H9 (cell line): ENCODE measurements at regions not wholly inside any gene's neighbourhood (a gene's known extent, or its start where the extent isn't known, plus 50 kb on each side); places are given as distances from the start of the nearest gene placed in this dataset.

ENCODE experiments used
- DNase-seq: peaks from one replicate; pipeline ENCODE4 v3.0.0-alpha.2; 2017
- H2AFZ ChIP-seq: one replicate; pipeline ENCODE4 v1.6.1; 2013; ENCODE audit warnings: mild to moderate bottlenecking, low read length, control low read depth, moderate library complexity
- H2AK5ac ChIP-seq: 2 replicates; pipeline ENCODE4 v1.6.1; 2013; ENCODE audit warnings: low read length, control low read depth, mixed read lengths; ENCODE audit not compliant: insufficient read length
- H2BK120ac ChIP-seq: one replicate; pipeline ENCODE4 v1.6.1; 2013; ENCODE audit warnings: low read depth, mild to moderate bottlenecking, low read length, control low read depth, inconsistent platforms; ENCODE audit not compliant: poor library complexity, severe bottlenecking
- H2BK12ac ChIP-seq: 2 replicates; pipeline ENCODE4 v1.6.1; 2013; ENCODE audit warnings: low read length, control low read depth, mixed read lengths, low read depth; ENCODE audit not compliant: insufficient read length
- H2BK15ac ChIP-seq: 2 replicates; pipeline ENCODE4 v1.6.1; 2013; ENCODE audit warnings: low read depth, low read length, control low read depth
- H2BK20ac ChIP-seq: one replicate; pipeline ENCODE4 v1.6.1; 2013; ENCODE audit warnings: low read depth, mild to moderate bottlenecking, low read length, control low read depth, inconsistent platforms; ENCODE audit not compliant: poor library complexity, severe bottlenecking
- H2BK5ac ChIP-seq: 2 replicates; pipeline ENCODE4 v1.6.1; 2013; ENCODE audit warnings: low read length, control low read depth, mixed read lengths; ENCODE audit not compliant: insufficient read length
- H3K14ac ChIP-seq: 2 replicates; pipeline ENCODE4 v1.6.1; 2013; ENCODE audit warnings: low read length, control low read depth; ENCODE audit not compliant: insufficient read depth
- H3K18ac ChIP-seq: 2 replicates; pipeline ENCODE4 v1.6.1; 2013; ENCODE audit warnings: low read depth, mild to moderate bottlenecking, mixed read lengths, low read length, control low read depth; ENCODE audit not compliant: insufficient read length
- H3K23ac ChIP-seq: 2 replicates; pipeline ENCODE4 v1.6.1; 2013; ENCODE audit warnings: low read length, control low read depth, mixed read lengths, low read depth; ENCODE audit not compliant: insufficient read length
- H3K23me2 ChIP-seq: 2 replicates; pipeline ENCODE4 v1.6.1; 2013; ENCODE audit warnings: low read depth, mild to moderate bottlenecking, mixed read lengths, low read length, control low read depth; ENCODE audit not compliant: insufficient read length, poor library complexity, severe bottlenecking
- H3K27ac ChIP-seq: 2 replicates; pipeline ENCODE4 v1.5.1; 2013; ENCODE audit warnings: low read length, control low read depth, mixed read lengths, low read depth; ENCODE audit not compliant: insufficient read length
- H3K27me3 ChIP-seq: 2 replicates; pipeline ENCODE4 v1.6.1; 2013; ENCODE audit warnings: low read length, control low read depth, inconsistent platforms; ENCODE audit not compliant: insufficient read depth
- H3K4ac ChIP-seq: 2 replicates; pipeline ENCODE4 v1.6.1; 2013; ENCODE audit warnings: low read depth, mild to moderate bottlenecking, control low read depth, inconsistent platforms, low read length, moderate library complexity
- H3K4me1 ChIP-seq: 2 replicates; pipeline ENCODE4 v1.6.1; 2013; ENCODE audit warnings: low read length, control low read depth, inconsistent platforms; ENCODE audit not compliant: insufficient read depth
- H3K4me2 ChIP-seq: 2 replicates; pipeline ENCODE4 v1.6.1; 2013; ENCODE audit warnings: low read length, control low read depth, mixed read lengths; ENCODE audit not compliant: insufficient read length, insufficient read depth
- H3K56ac ChIP-seq: 2 replicates; pipeline ENCODE4 v1.6.1; 2013; ENCODE audit warnings: low read depth, mild to moderate bottlenecking, mixed read lengths, low read length, control low read depth; ENCODE audit not compliant: insufficient read length
- H3K79me1 ChIP-seq: 2 replicates; pipeline ENCODE4 v1.6.1; 2013; ENCODE audit warnings: low read depth, mild to moderate bottlenecking, moderate library complexity, low read length, control low read depth, inconsistent platforms; ENCODE audit not compliant: insufficient read depth, poor library complexity, severe bottlenecking
- H3K79me2 ChIP-seq: 2 replicates; pipeline ENCODE4 v1.6.1; 2013; ENCODE audit warnings: low read length, control low read depth, inconsistent platforms; ENCODE audit not compliant: insufficient read depth
- H3K9ac ChIP-seq: 2 replicates; pipeline ENCODE4 v1.6.1; 2013; ENCODE audit warnings: low read length, control low read depth, mixed read lengths; ENCODE audit not compliant: insufficient read length; ENCODE audit errors: extremely low read depth
- H3K9me3 ChIP-seq: one replicate; pipeline ENCODE4 v1.6.1; 2013; ENCODE audit warnings: low read depth, low read length, inconsistent platforms; ENCODE audit not compliant: control insufficient read depth
- H3T11ph ChIP-seq: one replicate; pipeline ENCODE4 v1.6.1; 2013; ENCODE audit warnings: mild to moderate bottlenecking, low read length, control low read depth, inconsistent platforms
- H4K20me1 ChIP-seq: one replicate; pipeline ENCODE4 v1.6.1; 2013; ENCODE audit not compliant: control insufficient read depth, insufficient read length, insufficient read depth
- H4K5ac ChIP-seq: 2 replicates; pipeline ENCODE4 v1.6.1; 2013; ENCODE audit warnings: low read depth, mild to moderate bottlenecking, mixed read lengths, low read length, control low read depth; ENCODE audit not compliant: insufficient read length
- H4K8ac ChIP-seq: replicated peaks from 2 replicates; pipeline ENCODE4 v1.6.1; 2013; ENCODE audit warnings: low read length, control low read depth, mixed read lengths, low read depth; ENCODE audit not compliant: insufficient read length
- H4K91ac ChIP-seq: 2 replicates; pipeline ENCODE4 v1.6.1; 2013; ENCODE audit warnings: low read depth, mild to moderate bottlenecking, moderate library complexity, mixed read lengths, low read length, control low read depth; ENCODE audit not compliant: insufficient read length
- H3K27ac Mint-ChIP-seq, 3 experiments: 2 replicates in 2 of 3; 3 replicates in 1 of 3; pipeline ENCODE4 v1.8.0; 2020 to 2021; ENCODE audit warnings: mixed read lengths in 3 of 3, mild to moderate bottlenecking in 1 of 3, moderate library complexity in 1 of 3
- H3K27me3 Mint-ChIP-seq: 2 replicates; pipeline ENCODE4 v1.8.0; 2021; ENCODE audit warnings: low read depth, mild to moderate bottlenecking, moderate library complexity, mixed read lengths
- H3K36me3 Mint-ChIP-seq, 3 experiments: 2 replicates in 2 of 3; 3 replicates in 1 of 3; pipeline ENCODE4 v1.8.0; 2020 to 2021; ENCODE audit warnings: low read depth in 3 of 3, mixed read lengths in 3 of 3; ENCODE audit not compliant: insufficient read depth in 1 of 3
- H3K4me1 Mint-ChIP-seq, 2 experiments: 2 replicates each; pipeline ENCODE4 v1.8.0; 2020; ENCODE audit warnings: mixed read lengths in 2 of 2
- H3K4me3 Mint-ChIP-seq, 2 experiments: 2 replicates in 1 of 2; 3 replicates in 1 of 2; pipeline ENCODE4 v1.8.0; 2020 to 2021; ENCODE audit warnings: mild to moderate bottlenecking in 2 of 2, mixed read lengths in 2 of 2, moderate library complexity in 1 of 2
- H3K9me3 Mint-ChIP-seq, 2 experiments: 2 replicates in 1 of 2; 3 replicates in 1 of 2; pipeline ENCODE4 v1.8.0; 2020; ENCODE audit warnings: mild to moderate bottlenecking in 2 of 2, mixed read lengths in 2 of 2, moderate library complexity in 1 of 2
- CTCF ChIP-seq: fragments of 200-600 bp; sonication (generic); conservative IDR thresholded peaks from 3 replicates; pipeline ENCODE4 v1.8.0; 2021; ENCODE audit warnings: antibody characterized with exemption, mild to moderate bottlenecking
- WGBS: extraction: QIAGEN DNeasy Blood & Tissue Kit; methylation state at CpG from one replicate; pipeline ENCODE4 v1.1.7; 2013; ENCODE audit warnings: missing lambda C conversion rate, low lambda C conversion rate, mixed read lengths; ENCODE audit not compliant: insufficient read length; ENCODE audit errors: extremely low coverage; 5-methylcytosine and 5-hydroxymethylcytosine counted together

- no CpG with 5 or more reads among the region's 4 CpGs for WGBS
- no peak overlapping the region for H3K4ac ChIP-seq
Observed at GRCh38 chr4:28007693-28008092, 1147.1 kb downstream of the STIM2 start.

More at GRCh38 chr4:28007693-28008092, 1147.1 kb downstream of the STIM2 start:
- H4K8ac ChIP-seq = no peak overlapping the region
- H3K27ac Mint-ChIP-seq = no peak overlapping the region
- no peak overlapping the region for H3K56ac ChIP-seq
- no peaks in the 10 kb centered on the region for H3K9me3 Mint-ChIP-seq
- TF ChIP-seq CTCF = no peak
- H3K79me1 ChIP-seq = no peaks in the 10 kb centered on the region
- no peaks in the 10 kb centered on the region for H3K4me1 Mint-ChIP-seq
- no peak overlapping the region for H3K9ac ChIP-seq
- H3K18ac ChIP-seq = no peak overlapping the region
- no peak for DNase-seq
- no peak overlapping the region for H3K23ac ChIP-seq
- H3K36me3 Mint-ChIP-seq = no peaks in the 10 kb centered on the region
- no peaks in the 10 kb centered on the region for H3K4me1 ChIP-seq
- no peak overlapping the region for H2AK5ac ChIP-seq
- H3K4me3 Mint-ChIP-seq = no peak overlapping the region
- H3K27me3 ChIP-seq = no peaks in the 10 kb centered on the region
- H2BK12ac ChIP-seq = no peak overlapping the region
- no peaks in the 10 kb centered on the region for H3K23me2 ChIP-seq
- H2BK20ac ChIP-seq = no peak overlapping the region
- H2BK120ac ChIP-seq = no peak overlapping the region
- H3K4me2 ChIP-seq = no peak overlapping the region
- H3K27ac ChIP-seq = no peak overlapping the region
- no peak overlapping the region for H3T11ph ChIP-seq
- H3K14ac ChIP-seq = no peak overlapping the region
- no peak overlapping the region for H4K91ac ChIP-seq
- no peak overlapping the region for H2BK15ac ChIP-seq
- H2BK5ac ChIP-seq = no peak overlapping the region
- H4K5ac ChIP-seq = no peak overlapping the region
- no peaks in the 10 kb centered on the region for H3K9me3 ChIP-seq
- no peaks in the 10 kb centered on the region for H3K79me2 ChIP-seq
- no peak overlapping the region for H2AFZ ChIP-seq
- no peaks in the 10 kb centered on the region for H3K27me3 Mint-ChIP-seq
- no peaks in the 10 kb centered on the region for H4K20me1 ChIP-seq
